H1 (cell line): ENCODE measurements at regions not wholly inside any gene's neighbourhood (a gene's known extent, or its start where the extent isn't known, plus 50 kb on each side); places are given as distances from the start of the nearest gene placed in this dataset.

Source experiments
- CHD7 ChIP-seq: fragments of 300-600 bp; sonication (generic); IDR thresholded peaks from 2 replicates; pipeline ENCODE4 v1.7.1; 2012; ENCODE audit warnings: low read length, moderate library complexity, mild to moderate bottlenecking, inconsistent platforms; ENCODE audit not compliant: insufficient replicate concordance
- HDAC6 ChIP-seq: IDR thresholded peaks from one replicate; pipeline ENCODE4 v1.7.1; 2012; ENCODE audit warnings: low read depth, mild to moderate bottlenecking, inconsistent platforms, low read length, moderate library complexity
- POLR2A ChIP-seq, 2 experiments: IDR thresholded peaks; 1 replicate in 1 of 2; 2 replicates in 1 of 2; pipeline ENCODE4 v1.6.1; 2011; ENCODE audit warnings: low read depth in 2 of 2, low read length in 2 of 2, mild to moderate bottlenecking in 2 of 2; ENCODE audit errors: control extremely low read depth in 1 of 2
- SP4 ChIP-seq: IDR thresholded peaks from 2 replicates; pipeline ENCODE4 v1.6.1; 2012; ENCODE audit warnings: low read length, inconsistent platforms

- TF ChIP-seq CHD7 (peak; percentile 2), POLR2A (IDR thresholded peaks at IDR 0.05; ENCODE audit: control extremely low read depth in 1 of 2, low read depth in 2 of 2, low read length in 2 of 2) (no peak), SP4 (no peak), HDAC6 (no peak)
Observed at GRCh38 chr6:14381829-14382677, 264.5 kb downstream of the CD83 start (continued).
